Osteoblast (primary cell): ENCODE measurements at regions not wholly inside any gene's neighbourhood (a gene's known extent, or its start where the extent isn't known, plus 50 kb on each side); places are given as distances from the start of the nearest gene placed in this dataset.

ENCODE experiments used
- DNase-seq: peaks from one replicate; pipeline ENCODE4 v3.0.0; 2011; ENCODE audit warnings: low spot score, mixed read lengths; ENCODE audit not compliant: insufficient read length; ENCODE audit errors: missing footprints
- H2AFZ ChIP-seq: 2 replicates; pipeline ENCODE4 v1.6.0; 2011; ENCODE audit warnings: mild to moderate bottlenecking, low read length
- H3K27ac ChIP-seq: 2 replicates; pipeline ENCODE4 v1.5.1; 2011; ENCODE audit warnings: mild to moderate bottlenecking, low read depth, low read length, moderate library complexity
- H3K27me3 ChIP-seq: 2 replicates; pipeline ENCODE4 v1.6.0; 2012; ENCODE audit warnings: mild to moderate bottlenecking, control low read depth, inconsistent platforms, low read length, moderate library complexity; ENCODE audit not compliant: insufficient read depth
- H3K36me3 ChIP-seq: 2 replicates; pipeline ENCODE4 v1.5.1; 2011; ENCODE audit warnings: mild to moderate bottlenecking, low read length, control low read depth, moderate library complexity; ENCODE audit not compliant: insufficient read depth
- H3K4me1 ChIP-seq: 2 replicates; pipeline ENCODE4 v1.5.1; 2011; ENCODE audit warnings: mild to moderate bottlenecking, low read length, control low read depth, moderate library complexity; ENCODE audit not compliant: insufficient read depth
- H3K4me2 ChIP-seq: 2 replicates; pipeline ENCODE4 v1.6.0; 2011; ENCODE audit warnings: mild to moderate bottlenecking, low read length; ENCODE audit not compliant: insufficient read depth
- H3K4me3 ChIP-seq: fragments of 200-600 bp; sonication (generic); 3 replicates; pipeline ENCODE4 v1.5.1; 2012; ENCODE audit warnings: mild to moderate bottlenecking, low read length, inconsistent platforms; ENCODE audit not compliant: insufficient read depth
- H3K79me2 ChIP-seq: 2 replicates; pipeline ENCODE4 v1.6.0; 2012; ENCODE audit warnings: mild to moderate bottlenecking, low read length, control low read depth, inconsistent platforms; ENCODE audit not compliant: insufficient read depth
- H3K9me3 ChIP-seq: 2 replicates; pipeline ENCODE4 v1.5.1; 2011; ENCODE audit warnings: low read depth, low read length, control low read depth
- H4K20me1 ChIP-seq: 2 replicates; pipeline ENCODE4 v1.6.0; 2012; ENCODE audit warnings: mild to moderate bottlenecking, low read length, control low read depth; ENCODE audit not compliant: insufficient read depth
- TF ChIP-seq, protein P1 (sequence below): IDR thresholded peaks from 2 replicates; pipeline ENCODE4 v1.5.1; 2011; ENCODE audit warnings: mild to moderate bottlenecking, low read depth, low read length, moderate library complexity; ENCODE audit errors: extremely low read depth

- peak; percentile 80 for DNase-seq
- no peak overlapping the region for H2AFZ ChIP-seq
Observed at GRCh38 chr22:49155770-49156580, 671.7 kb downstream of the BRD1 start.

DNA sequence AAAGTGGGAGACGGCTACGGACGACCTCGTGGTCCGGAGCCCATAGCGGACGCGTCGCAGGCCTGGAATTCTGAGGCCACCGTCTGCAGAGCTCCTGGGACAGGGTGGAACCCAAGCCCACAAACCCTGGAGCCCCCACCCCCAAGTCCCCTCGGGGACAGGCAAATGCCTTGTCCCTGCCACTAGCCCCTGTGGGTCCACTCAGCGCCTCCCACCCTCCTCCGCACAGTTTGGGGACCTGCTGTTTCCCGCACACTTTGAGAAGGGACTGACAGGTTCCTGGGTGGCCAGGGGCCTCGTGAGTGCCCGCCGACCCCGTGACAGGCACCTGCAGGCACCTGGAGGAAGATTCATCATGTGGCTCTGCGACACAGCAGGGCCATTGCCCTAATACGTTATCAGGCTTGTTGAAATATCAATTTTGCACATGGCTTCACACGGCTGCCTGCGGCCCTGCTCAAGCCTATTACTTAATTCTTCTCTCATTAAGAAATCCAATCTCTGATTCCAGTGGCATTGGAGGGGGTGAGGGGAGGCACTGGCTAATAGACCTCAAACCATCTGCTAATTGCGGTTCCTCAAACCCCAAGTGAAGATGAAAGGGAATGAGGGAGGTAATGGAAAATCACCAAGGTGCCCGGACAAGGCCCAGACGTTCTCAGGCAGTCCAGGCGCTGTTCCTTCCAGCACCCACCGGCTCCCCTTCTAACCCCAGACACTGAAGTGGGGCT is 672.5 kb downstream of the BRD1 start:
- no peaks in the 10 kb centered on the region for H3K9me3 ChIP-seq
- no peaks in the 10 kb centered on the region for H4K20me1 ChIP-seq
- H3K79me2 ChIP-seq: no peaks in the 10 kb centered on the region
- H3K27me3 ChIP-seq: no peaks in the 10 kb centered on the region
- peak; percentile 58 for DNase-seq
- no peaks in the 10 kb centered on the region for H3K4me1 ChIP-seq
- H3K4me3 ChIP-seq: no peak overlapping the region
- H3K27ac ChIP-seq: no peak overlapping the region
- no peak overlapping the region for H2AFZ ChIP-seq
- H3K36me3 ChIP-seq: no peaks in the 10 kb centered on the region
- TF ChIP-seq, protein P1, sequence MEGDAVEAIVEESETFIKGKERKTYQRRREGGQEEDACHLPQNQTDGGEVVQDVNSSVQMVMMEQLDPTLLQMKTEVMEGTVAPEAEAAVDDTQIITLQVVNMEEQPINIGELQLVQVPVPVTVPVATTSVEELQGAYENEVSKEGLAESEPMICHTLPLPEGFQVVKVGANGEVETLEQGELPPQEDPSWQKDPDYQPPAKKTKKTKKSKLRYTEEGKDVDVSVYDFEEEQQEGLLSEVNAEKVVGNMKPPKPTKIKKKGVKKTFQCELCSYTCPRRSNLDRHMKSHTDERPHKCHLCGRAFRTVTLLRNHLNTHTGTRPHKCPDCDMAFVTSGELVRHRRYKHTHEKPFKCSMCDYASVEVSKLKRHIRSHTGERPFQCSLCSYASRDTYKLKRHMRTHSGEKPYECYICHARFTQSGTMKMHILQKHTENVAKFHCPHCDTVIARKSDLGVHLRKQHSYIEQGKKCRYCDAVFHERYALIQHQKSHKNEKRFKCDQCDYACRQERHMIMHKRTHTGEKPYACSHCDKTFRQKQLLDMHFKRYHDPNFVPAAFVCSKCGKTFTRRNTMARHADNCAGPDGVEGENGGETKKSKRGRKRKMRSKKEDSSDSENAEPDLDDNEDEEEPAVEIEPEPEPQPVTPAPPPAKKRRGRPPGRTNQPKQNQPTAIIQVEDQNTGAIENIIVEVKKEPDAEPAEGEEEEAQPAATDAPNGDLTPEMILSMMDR: no peak
- H3K4me2 ChIP-seq: no peak overlapping the region

More at GRCh38 chr22:49155770-49156580, 671.7 kb downstream of the BRD1 start:
- H3K4me2 ChIP-seq: no peak overlapping the region
- H3K79me2 ChIP-seq: no peaks in the 10 kb centered on the region
- H3K9me3 ChIP-seq: no peaks in the 10 kb centered on the region
- no peaks in the 10 kb centered on the region for H3K36me3 ChIP-seq
- H3K27me3 ChIP-seq: no peaks in the 10 kb centered on the region
- H4K20me1 ChIP-seq: no peaks in the 10 kb centered on the region
- H3K4me1 ChIP-seq: no peaks in the 10 kb centered on the region
- TF ChIP-seq, protein P1: no peak
- H3K27ac ChIP-seq: no peak overlapping the region
- no peak overlapping the region for H3K4me3 ChIP-seq

GRCh38 chr22:49154433-49154832 is 673.2 kb downstream of the BRD1 start:
- Histone ChIP-seq H3K27ac (no peak overlapping the region), H2AFZ (no peak overlapping the region), H4K20me1 (no peaks in the 10 kb centered on the region), H3K36me3 (no peaks in the 10 kb centered on the region), H3K27me3 (no peaks in the 10 kb centered on the region), H3K9me3 (no peaks in the 10 kb centered on the region), H3K4me2 (no peak overlapping the region), H3K4me1 (no peaks in the 10 kb centered on the region), H3K79me2 (no peaks in the 10 kb centered on the region), H3K4me3 (no peak overlapping the region)
- TF ChIP-seq, protein P1: no peak
- no peak for DNase-seq

DNA sequence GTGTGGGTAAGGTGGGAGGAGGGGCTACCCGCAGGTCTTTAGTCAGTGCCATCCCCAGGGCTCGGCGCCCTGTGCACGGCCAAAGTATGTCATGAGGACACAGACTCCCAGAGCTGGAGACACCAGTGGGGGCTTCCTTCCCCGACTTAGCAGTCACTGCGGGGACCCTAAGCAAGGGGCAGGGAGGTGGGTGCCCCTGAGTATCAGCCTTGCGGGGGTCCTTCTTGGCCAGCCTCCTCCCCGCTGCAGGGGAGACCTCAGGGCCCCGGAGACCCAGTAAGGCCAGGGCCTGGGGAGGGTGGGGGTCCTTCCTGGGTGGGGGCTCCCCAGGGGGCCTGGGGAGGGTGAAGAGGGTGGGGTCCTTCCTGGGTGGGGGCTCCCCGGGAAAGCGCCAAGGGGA is 673.8 kb downstream of the BRD1 start:
- no peak for DNase-seq
- Histone ChIP-seq H3K36me3 (no peaks in the 10 kb centered on the region), H3K9me3 (no peaks in the 10 kb centered on the region), H3K4me1 (no peaks in the 10 kb centered on the region), H2AFZ (no peak overlapping the region), H3K4me2 (no peak overlapping the region), H3K4me3 (no peak overlapping the region), H3K27me3 (no peaks in the 10 kb centered on the region), H4K20me1 (no peaks in the 10 kb centered on the region), H3K27ac (no peak overlapping the region), H3K79me2 (no peaks in the 10 kb centered on the region)
- TF ChIP-seq, protein P1: no peak
